Keratinocyte (primary cell): ENCODE measurements at regions not wholly inside any gene's neighbourhood (a gene's known extent, or its start where the extent isn't known, plus 50 kb on each side); places are given as distances from the start of the nearest gene placed in this dataset.
A peak's percentile ranks its signal among the peaks of the same experiment; 100 is the strongest.

Experiments
- DNase-seq: peaks from one replicate; pipeline ENCODE4 v3.0.0-alpha.2; 2011; ENCODE audit warnings: low read depth, missing footprints, low spot score
- FAIRE-seq: peaks from 2 replicates; lab custom pipeline; 2011; peaks lifted over from hg19 to GRCh38; lab: Jason Lieb, UNC
- H2AFZ ChIP-seq: 2 replicates; pipeline ENCODE4 v1.6.0; 2012; ENCODE audit warnings: low read length, control low read depth, inconsistent platforms; ENCODE audit not compliant: control insufficient read depth
- H3K27ac ChIP-seq: 2 replicates; pipeline ENCODE4 v1.5.1; 2011; ENCODE audit warnings: low read length; ENCODE audit not compliant: control insufficient read depth, insufficient read depth
- H3K27me3 ChIP-seq: 3 replicates; pipeline ENCODE4 v1.6.0; 2011; ENCODE audit warnings: low read length; ENCODE audit not compliant: control insufficient read depth, insufficient read depth; ENCODE audit errors: extremely low read depth
- H3K36me3 ChIP-seq, 2 experiments: 2 replicates in 1 of 2; 3 replicates in 1 of 2; pipeline ENCODE4 v1.5.1; 2011; ENCODE audit warnings: low read length in 2 of 2, mild to moderate bottlenecking in 1 of 2; ENCODE audit not compliant: control insufficient read depth in 2 of 2, insufficient read depth in 2 of 2; ENCODE audit errors: extremely low read depth in 1 of 2
- H3K4me1 ChIP-seq: 3 replicates; pipeline ENCODE4 v1.5.1; 2011; ENCODE audit warnings: low read length; ENCODE audit not compliant: control insufficient read depth, insufficient read depth; ENCODE audit errors: extremely low read depth
- H3K4me2 ChIP-seq: 3 replicates; pipeline ENCODE4 v1.6.0; 2011; ENCODE audit warnings: low read depth, low read length; ENCODE audit not compliant: control insufficient read depth, insufficient read depth; ENCODE audit errors: extremely low read depth
- H3K4me3 ChIP-seq, 3 experiments: fragments of 200-600 bp in 1 of 3; sonication (generic) in 1 of 3; 2 replicates in 2 of 3; 3 replicates in 1 of 3; pipeline ENCODE4 v1.5.1; 2011 to 2016; ENCODE audit warnings: low read length in 3 of 3, mild to moderate bottlenecking in 3 of 3, control low read depth in 2 of 3, inconsistent platforms in 1 of 3, low read depth in 1 of 3, mixed read lengths in 1 of 3, mixed run types in 1 of 3, moderate library complexity in 1 of 3; ENCODE audit not compliant: control insufficient read depth in 2 of 3, insufficient read depth in 2 of 3; ENCODE audit errors: extremely low read depth in 1 of 3
- H3K79me2 ChIP-seq: 2 replicates; pipeline ENCODE4 v1.6.0; 2012; ENCODE audit warnings: low read length; ENCODE audit not compliant: control insufficient read depth, insufficient read depth
- H3K9ac ChIP-seq: 3 replicates; pipeline ENCODE4 v1.6.0; 2011; ENCODE audit warnings: low read length; ENCODE audit not compliant: control insufficient read depth, insufficient read depth; ENCODE audit errors: extremely low read depth
- H3K9me1 ChIP-seq: 3 replicates; pipeline ENCODE4 v1.6.0; 2011; ENCODE audit warnings: low read length; ENCODE audit not compliant: control insufficient read depth, insufficient read depth; ENCODE audit errors: extremely low read depth
- H3K9me3 ChIP-seq: 2 replicates; pipeline ENCODE4 v1.5.1; 2012; ENCODE audit warnings: low read depth, low read length; ENCODE audit not compliant: control insufficient read depth
- H4K20me1 ChIP-seq: 3 replicates; pipeline ENCODE4 v1.6.0; 2011; ENCODE audit warnings: low read length; ENCODE audit not compliant: control insufficient read depth, insufficient read depth; ENCODE audit errors: extremely low read depth
- CTCF ChIP-seq, 3 experiments: IDR thresholded peaks in 1 of 3; conservative IDR thresholded peaks in 1 of 3; optimal IDR thresholded peaks in 1 of 3; 2 replicates in 2 of 3; 3 replicates in 1 of 3; pipeline versions ENCODE3 to v1.5.1; 2011; ENCODE audit warnings: low read length in 3 of 3, mild to moderate bottlenecking in 3 of 3, moderate library complexity in 2 of 3, control low read depth in 1 of 3, inconsistent platforms in 1 of 3; ENCODE audit not compliant: insufficient read depth in 2 of 3; ENCODE audit errors: extremely low read depth in 1 of 3
- EZH2 ChIP-seq: IDR thresholded peaks from one replicate; pipeline ENCODE4 v1.6.1; 2012; ENCODE audit warnings: inconsistent platforms, mild to moderate bottlenecking, low read length, moderate library complexity
- dilution Hi-C: fragments of 300-500 bp; cut with MboI; formaldehyde crosslinking; loops from one replicate; pipeline ENCODE4 v1.7.0; 2020; ENCODE audit warnings: low sequenced_read_pairs; ENCODE audit not compliant: extremely low pct_ligation_motif_present

- Histone ChIP-seq H3K27me3 (no peaks in the 10 kb centered on the region), H3K9me1 (no peaks in the 10 kb centered on the region), H3K9me3 (no peaks in the 10 kb centered on the region), H3K4me1 (no peaks in the 10 kb centered on the region), H3K4me2 (no peak overlapping the region), H3K36me3 (no peaks in the 10 kb centered on the region), H4K20me1 (no peaks in the 10 kb centered on the region), H3K9ac (no peak overlapping the region), H3K27ac (no peak overlapping the region), H2AFZ (no peak overlapping the region), H3K79me2 (no peaks in the 10 kb centered on the region), H3K4me3 (no peak overlapping the region)
- no peak for DNase-seq
- FAIRE-seq: no peak
- dilution Hi-C loops: no loop called here
- TF ChIP-seq EZH2 (no peak), CTCF (optimal IDR thresholded peaks at IDR 0.05 in 1 of 3, IDR thresholded peaks at IDR 0.05 in 1 of 3, conservative IDR thresholded peaks at IDR 0.05 in 1 of 3; ENCODE audit: extremely low read depth in 1 of 3, insufficient read depth in 2 of 3, low read length in 3 of 3) (no peak)
Measured at GRCh38 chr1:244256086-244256676, 195.5 kb downstream of the ADSS2 start.

GRCh38 chr1:244264163-244264562, 187.5 kb downstream of the ADSS2 start:
- Histone ChIP-seq H3K4me1 (no peaks in the 10 kb centered on the region), H3K79me2 (no peaks in the 10 kb centered on the region), H3K4me3 (no peak overlapping the region), H3K36me3 (no peaks in the 10 kb centered on the region), H3K9me3 (no peaks in the 10 kb centered on the region), H2AFZ (no peak overlapping the region), H3K27me3 (no peaks in the 10 kb centered on the region), H4K20me1 (no peaks in the 10 kb centered on the region), H3K9me1 (no peaks in the 10 kb centered on the region), H3K9ac (no peak overlapping the region), H3K4me2 (no peak overlapping the region), H3K27ac (no peak overlapping the region)
- TF ChIP-seq EZH2 (no peak), CTCF (optimal IDR thresholded peaks at IDR 0.05 in 1 of 3, IDR thresholded peaks at IDR 0.05 in 1 of 3, conservative IDR thresholded peaks at IDR 0.05 in 1 of 3; ENCODE audit: extremely low read depth in 1 of 3, insufficient read depth in 2 of 3, low read length in 3 of 3) (no peak)
- DNase-seq (no peak), FAIRE-seq (peak; percentile 5)
- dilution Hi-C loops: no loop called here
